ENCODE measurements at regions not wholly inside any gene's neighbourhood (a gene's known extent, or its start where the extent isn't known, plus 50 kb on each side); places are given as distances from the start of the nearest gene placed in this dataset.

DNA sequence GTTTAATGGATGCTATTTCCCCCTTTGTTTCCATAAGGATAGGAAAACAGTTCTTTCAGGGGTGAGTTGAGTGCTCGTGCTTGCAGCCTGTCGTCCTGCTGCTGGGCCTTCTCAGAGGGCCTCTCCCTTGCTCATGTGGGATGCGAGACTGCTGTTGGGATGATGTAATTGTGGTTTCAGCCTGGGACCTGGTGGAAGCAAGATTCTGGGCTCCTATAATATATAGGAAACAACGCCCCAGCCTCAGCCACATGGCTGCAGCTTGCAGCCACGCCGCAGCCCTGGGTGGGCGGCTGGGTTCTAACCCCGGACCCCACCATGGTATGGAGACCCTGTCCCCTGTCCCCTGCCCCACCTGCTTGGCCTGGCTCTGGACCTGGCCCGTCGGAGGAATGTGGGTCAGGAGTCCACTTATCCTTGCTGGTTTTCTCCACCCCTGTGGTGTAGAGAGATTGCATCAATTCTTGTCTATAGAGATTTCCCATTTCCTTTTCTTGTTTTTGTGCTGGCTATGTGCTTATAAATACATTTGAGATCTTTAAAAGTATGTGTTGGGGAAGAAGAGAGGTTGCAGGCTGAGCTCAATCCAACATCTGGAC lies 357.8 kb downstream of the SIPA1L2 start:
- DNase-seq: no peak

GRCh38 chr1:232271299-232271698 lies 358.6 kb downstream of the SIPA1L2 start:
- DNase-seq: no peak

DNA sequence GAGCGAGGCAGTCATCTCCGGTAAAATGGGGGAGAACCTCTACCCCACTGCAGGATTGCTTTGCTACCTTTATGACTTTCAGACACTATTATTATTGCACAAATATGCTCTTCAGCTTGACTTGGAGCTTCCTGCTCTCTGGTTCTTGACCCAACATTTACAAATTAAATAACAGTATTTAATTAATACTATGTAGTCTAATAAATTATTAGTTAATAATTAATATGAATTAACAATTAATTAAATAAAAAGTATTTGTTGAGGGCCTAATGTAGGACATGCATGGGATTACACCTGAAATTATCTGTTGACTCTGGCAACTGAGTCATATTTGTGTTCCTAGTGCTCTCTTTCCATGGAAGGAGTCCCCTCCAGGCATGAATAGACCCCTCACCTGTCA lies 359.9 kb downstream of the SIPA1L2 start:
- DNase-seq: no peak

DNA sequence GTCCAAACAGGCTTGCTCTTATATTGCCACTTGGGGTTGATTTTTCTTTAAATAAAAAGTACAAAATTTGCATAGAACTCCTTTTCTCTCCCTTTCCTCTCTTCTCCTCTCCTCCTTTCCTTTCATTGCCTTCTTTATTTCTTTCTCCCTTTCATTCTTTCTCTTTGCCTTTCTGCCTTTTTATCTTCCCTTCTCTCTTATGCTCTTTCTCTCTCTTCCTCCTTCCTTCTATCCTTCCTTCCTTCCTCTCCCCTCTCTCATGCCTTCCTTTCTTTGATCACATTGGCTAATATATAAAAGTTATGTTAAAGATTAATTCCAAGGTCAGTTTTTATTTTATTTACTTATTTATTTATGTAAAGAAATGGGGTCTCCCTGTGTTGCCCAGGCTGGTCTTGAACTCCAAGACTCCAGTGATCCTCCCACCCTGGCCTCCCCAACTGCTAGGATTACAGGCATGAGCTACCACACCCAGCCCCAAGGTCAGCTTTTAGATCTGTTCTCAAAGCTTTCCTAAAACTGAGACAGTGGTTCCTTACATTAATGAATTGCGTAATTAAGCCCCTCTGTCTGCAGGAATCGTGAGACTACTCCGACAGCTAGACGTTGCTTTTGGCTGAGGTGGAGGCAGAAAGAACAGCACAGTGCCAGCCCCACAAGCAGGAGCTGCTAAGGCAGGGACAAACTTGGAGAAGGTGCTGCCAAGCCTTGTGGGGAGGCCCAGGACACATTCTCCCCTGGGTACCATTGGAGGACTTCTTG lies 361.9 kb downstream of the SIPA1L2 start:
- no peak for DNase-seq

DNA sequence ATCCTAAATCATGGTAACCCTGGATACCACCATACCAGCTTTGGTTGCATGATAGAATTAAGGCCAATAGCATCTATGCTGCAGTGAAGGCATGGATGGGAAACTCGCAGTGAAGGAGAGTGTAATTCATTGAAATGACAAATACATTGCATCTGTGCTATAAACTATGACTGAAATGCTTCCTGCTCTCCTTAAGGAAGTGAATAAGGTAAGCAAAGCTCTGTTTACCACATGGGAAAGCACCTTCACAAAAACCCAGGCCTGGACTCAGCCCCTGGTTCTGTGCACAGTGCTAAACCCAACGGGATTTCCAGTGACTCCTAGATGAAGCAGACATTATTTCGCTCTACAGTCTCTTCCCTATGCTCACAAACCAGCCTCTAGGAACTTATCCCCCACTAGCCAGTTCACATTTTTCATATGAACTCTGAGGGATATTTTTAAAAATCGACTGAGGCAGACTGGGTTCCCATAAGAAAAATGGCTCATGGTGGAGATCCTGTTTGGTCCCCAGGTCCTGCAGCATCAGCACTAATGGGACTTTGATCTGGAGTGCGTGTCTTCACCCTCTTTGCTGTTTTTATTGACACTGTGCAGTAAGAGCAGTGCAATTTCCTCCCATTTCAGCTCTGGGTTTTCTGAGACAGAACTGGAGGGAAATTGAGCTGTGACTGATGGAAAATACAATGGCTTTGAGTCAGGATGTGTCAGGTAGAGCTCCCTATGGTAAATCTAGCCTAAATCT lies 362.7 kb downstream of the SIPA1L2 start:
- DNase-seq: no peak

- no peak for DNase-seq
These were observed 366.5 kb downstream of the SIPA1L2 start for GRCh38 chr1:232263452-232263851.

GRCh38 chr1:232262991-232263390 lies 366.9 kb downstream of the SIPA1L2 start:
- DNase-seq: no peak

- DNase-seq: no peak
These were observed 369.1 kb downstream of the SIPA1L2 start for GRCh38 chr1:232260861-232261260.

DNA sequence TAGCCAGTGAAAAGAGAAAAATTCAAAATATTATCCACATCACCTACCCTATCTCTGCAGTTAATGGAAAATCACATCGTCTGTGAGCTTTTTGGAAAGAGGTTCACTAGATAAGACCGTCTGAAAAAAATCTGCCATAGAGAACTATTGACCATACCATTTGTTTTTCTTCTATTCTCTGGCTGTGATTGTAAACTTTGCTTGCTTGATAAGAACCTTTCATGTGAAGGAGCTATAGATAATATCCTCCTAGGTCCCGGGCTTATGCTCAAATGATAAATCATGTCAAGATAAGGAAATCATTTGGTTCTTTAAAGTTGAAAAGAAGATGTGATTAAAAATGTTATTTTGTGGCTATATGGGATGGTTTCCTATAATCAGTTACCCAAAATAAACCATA lies 369.9 kb downstream of the SIPA1L2 start:
- DNase-seq: no peak

DNA sequence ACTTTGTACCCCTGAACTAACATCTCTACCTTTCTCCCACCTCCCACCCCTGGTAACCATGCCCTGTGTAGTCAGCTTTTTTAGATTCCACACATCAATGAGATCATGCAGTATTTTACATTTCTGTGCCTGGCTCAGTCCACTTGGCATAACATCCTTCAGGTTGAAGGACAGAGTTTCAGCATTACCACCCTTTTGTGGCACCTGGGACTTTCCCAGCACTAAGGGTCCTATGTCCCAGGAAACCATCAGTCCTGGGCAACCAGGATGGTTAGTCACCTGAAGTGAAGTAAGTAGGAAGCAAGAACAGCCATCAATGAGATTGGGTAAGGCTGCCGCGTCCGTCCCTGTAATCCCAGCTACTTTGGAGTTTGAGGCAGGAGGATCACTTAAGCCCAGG lies 370.6 kb downstream of the SIPA1L2 start:
- no peak for DNase-seq

GRCh38 chr1:232252546-232253118 lies 377.3 kb downstream of the SIPA1L2 start:
- no peak for DNase-seq

DNA sequence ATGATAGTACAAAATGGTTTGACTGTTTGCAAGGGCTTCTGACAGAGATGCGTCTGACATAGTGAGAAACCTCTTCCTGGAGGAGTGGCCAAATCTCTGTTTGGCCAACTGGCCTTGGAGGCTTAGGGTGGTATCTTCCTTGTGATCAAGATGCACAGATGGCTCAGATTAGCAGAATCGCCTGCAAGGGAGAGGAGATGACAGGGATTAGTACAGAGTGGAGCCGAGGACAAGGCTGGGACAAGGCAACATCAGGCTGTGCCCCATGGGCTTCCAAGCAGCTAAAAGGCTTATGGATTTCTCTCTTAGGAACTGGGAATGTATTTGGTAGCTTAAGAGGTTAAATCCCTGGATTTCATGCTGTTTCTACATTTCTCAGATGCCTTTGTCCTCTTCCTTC lies 379.1 kb downstream of the SIPA1L2 start:
- no peak for DNase-seq

GRCh38 chr1:232249861-232250777 lies 379.8 kb downstream of the SIPA1L2 start:
- no peak for DNase-seq

- no peak for DNase-seq
These were observed 380.6 kb downstream of the SIPA1L2 start for GRCh38 chr1:232249339-232249738.

DNA sequence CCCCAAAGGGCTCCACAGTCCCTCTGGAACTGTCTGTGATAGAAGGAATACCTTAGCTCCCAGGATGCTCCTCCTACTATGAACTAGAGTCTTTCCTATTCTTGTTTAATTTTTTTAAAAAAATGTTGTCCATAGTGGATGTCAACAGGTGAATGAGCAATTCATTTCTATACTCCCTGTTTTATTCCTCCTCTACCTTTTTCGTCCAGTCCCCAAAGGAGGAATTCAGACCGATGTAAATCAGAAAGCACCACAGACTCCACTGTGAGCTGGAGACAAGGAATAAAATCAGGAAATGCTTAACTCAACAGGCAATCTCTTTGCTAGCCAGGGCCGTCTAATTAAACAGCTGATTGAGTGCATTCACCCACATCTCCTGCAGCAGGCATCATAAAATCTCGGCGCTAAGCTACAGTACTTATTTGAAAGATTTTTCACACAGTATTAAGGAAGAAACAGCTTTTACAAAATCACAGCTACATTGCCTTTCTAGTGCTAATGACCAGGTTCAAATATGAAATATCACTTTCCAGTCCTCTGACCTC lies 381.6 kb downstream of the SIPA1L2 start:
- no peak for DNase-seq

DNA sequence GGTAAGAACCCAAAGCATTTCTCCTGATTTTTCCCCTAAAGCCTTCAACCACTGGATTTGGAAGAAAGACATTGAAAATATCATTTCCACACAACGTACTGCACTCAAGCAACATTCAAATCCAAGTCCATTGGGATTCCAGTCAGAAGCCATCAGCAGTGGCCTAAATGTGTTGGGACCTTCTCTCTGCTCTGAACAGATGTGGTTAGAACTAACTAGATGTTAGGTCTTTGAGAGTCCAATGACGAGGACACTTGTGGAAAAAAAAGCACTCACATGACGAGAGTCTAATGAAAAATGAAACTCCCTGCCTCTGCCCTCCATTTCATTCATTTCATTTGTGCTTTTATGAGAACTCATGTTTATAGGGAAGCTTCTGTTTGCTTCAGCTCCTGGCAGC lies 382.3 kb downstream of the SIPA1L2 start:
- no peak for DNase-seq

DNA sequence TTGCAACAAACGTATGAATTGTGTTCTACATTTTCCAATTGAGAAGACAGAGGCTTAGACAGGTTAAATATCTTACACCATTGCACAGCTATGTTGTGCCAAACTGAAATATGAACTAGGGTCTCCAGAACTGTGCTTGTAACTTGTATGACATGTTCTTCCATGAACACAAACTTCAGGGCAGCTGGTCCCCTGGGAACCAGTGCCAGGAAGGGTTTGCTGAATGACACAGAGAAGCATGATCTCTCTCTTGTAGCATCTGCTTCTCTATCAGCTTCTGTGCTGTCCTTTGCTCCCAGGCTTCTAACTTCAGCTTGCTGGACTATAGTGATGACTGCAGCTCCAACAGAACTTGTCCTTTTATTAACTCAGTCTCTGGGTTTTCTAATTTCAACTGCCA lies 385.5 kb downstream of the SIPA1L2 start:
- no peak for DNase-seq

- DNase-seq: no peak
These were observed 389.9 kb downstream of the SIPA1L2 start for GRCh38 chr1:232239998-232240397.

GRCh38 chr1:232239522-232239921 lies 390.4 kb downstream of the SIPA1L2 start:
- DNase-seq: no peak

- DNase-seq: no peak
These were observed 391.9 kb downstream of the SIPA1L2 start for GRCh38 chr1:232238009-232238408.

GRCh38 chr1:232227306-232227705 lies 402.6 kb downstream of the SIPA1L2 start:
- no peak for DNase-seq

GRCh38 chr1:232226197-232226712 lies 403.7 kb downstream of the SIPA1L2 start:
- no peak for DNase-seq

Measured in T-helper 9 cell (primary cell).